Body of pancreas (tissue), 4 donors: ENCODE measurements at regions not wholly inside any gene's neighbourhood (a gene's known extent, or its start where the extent isn't known, plus 50 kb on each side); places are given as distances from the start of the nearest gene placed in this dataset.

Experiments
- ATAC-seq: fragments of 150-250 bp; one replicate; pipeline ENCODE4 v1.9.1; 2016
- DNase-seq, 4 donors: peaks; one replicate each; pipeline ENCODE4 v3.0.0-alpha.2; 2019
- H3K27ac ChIP-seq, 4 donors: fragments of 200-600 bp; sonication (generic); 1 replicate in 3 of 4; 2 replicates in 1 of 4; pipeline versions ENCODE4 v1.5.1 to v1.6.1; 2016 to 2019; ENCODE audit warnings: mild to moderate bottlenecking in 1 of 4, mixed read lengths in 1 of 4, moderate library complexity in 1 of 4
- H3K27me3 ChIP-seq, 2 donors: fragments of 200-600 bp; sonication (generic); one replicate each; pipeline ENCODE4 v1.6.0; 2016; ENCODE audit warnings: mild to moderate bottlenecking in 1 of 2
- H3K36me3 ChIP-seq, 2 donors: fragments of 200-600 bp; sonication (generic); replicated peaks in 1 of 2; 2 replicates each; pipeline ENCODE4 v1.5.1; 2016; ENCODE audit warnings: low read depth in 2 of 2; ENCODE audit not compliant: insufficient read depth in 1 of 2
- H3K4me1 ChIP-seq: fragments of 200-600 bp; sonication (generic); one replicate; pipeline ENCODE4 v1.6.0; 2016
- H3K4me3 ChIP-seq, 2 donors: fragments of 200-600 bp; sonication (generic); 1 replicate in 1 of 2; 2 replicates in 1 of 2; pipeline ENCODE4 v1.5.1; 2016 to 2019
- H3K9me3 ChIP-seq, 3 donors: fragments of 200-600 bp; sonication (generic); 1 replicate in 2 of 3; 2 replicates in 1 of 3; pipeline ENCODE4 v1.5.1; 2016
- POLR2A ChIP-seq, 3 donors: fragments of 450-650 bp; IDR thresholded peaks; one replicate each; pipeline ENCODE4 v1.6.1; 2016; ENCODE audit warnings: antibody characterized with exemption in 3 of 3, mild to moderate bottlenecking in 2 of 3
- WGBS, 2 donors: methylation state at CpG; one replicate each; pipeline ENCODE4 v1.1.5; 2017; 5-methylcytosine and 5-hydroxymethylcytosine counted together
- intact Hi-C: fragments of 100-400 bp; cut with DNase I; formaldehyde crosslinking; loops from one replicate; pipeline ENCODE4 v1.15.1; 2023
- TF ChIP-seq, protein P1 (sequence below), 7 experiments: fragments of 450-650 bp in 4 of 7; fragments of 200-600 bp in 3 of 7; sonication (generic) in 3 of 7; IDR thresholded peaks; one replicate each; pipeline ENCODE4 v1.5.1; 2016 to 2019; ENCODE audit warnings: antibody characterized with exemption in 7 of 7

DNA sequence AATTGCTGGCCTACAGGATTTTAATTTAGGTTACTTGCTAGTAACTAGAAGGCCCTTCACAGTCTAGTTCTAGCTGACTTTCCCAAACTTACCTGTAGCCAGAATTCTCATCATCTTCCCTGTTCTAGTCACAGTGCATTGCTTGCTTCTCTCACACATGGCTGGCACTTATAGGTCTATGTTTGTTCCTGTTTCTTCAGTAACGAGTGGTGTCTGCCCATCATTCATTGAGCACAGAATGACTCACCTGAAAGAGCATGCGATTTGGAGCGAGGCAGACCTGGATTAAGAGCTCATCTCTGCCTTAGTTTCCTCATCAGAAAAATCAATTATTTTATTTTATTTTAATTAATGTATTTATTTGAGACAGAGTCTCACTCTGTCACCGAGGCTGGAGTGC is 201.7 kb upstream of the ANK2 start:
- 57 to 67% methylated on average over 4 of the region's 4 CpGs for WGBS, 2 donors
- DNase-seq (no peak), ATAC-seq (no peak)
- Histone ChIP-seq H3K36me3 (no peaks in the 10 kb centered on the region), H3K27me3 (no peaks in the 10 kb centered on the region), H3K27ac (no peak overlapping the region), H3K4me3 (no peak overlapping the region), H3K9me3 (no peaks in the 10 kb centered on the region), H3K4me1 (no peaks in the 10 kb centered on the region)
- intact Hi-C loops: no loop called here
- TF ChIP-seq POLR2A (IDR thresholded peaks at IDR 0.05): no peak
- TF ChIP-seq, protein P1, sequence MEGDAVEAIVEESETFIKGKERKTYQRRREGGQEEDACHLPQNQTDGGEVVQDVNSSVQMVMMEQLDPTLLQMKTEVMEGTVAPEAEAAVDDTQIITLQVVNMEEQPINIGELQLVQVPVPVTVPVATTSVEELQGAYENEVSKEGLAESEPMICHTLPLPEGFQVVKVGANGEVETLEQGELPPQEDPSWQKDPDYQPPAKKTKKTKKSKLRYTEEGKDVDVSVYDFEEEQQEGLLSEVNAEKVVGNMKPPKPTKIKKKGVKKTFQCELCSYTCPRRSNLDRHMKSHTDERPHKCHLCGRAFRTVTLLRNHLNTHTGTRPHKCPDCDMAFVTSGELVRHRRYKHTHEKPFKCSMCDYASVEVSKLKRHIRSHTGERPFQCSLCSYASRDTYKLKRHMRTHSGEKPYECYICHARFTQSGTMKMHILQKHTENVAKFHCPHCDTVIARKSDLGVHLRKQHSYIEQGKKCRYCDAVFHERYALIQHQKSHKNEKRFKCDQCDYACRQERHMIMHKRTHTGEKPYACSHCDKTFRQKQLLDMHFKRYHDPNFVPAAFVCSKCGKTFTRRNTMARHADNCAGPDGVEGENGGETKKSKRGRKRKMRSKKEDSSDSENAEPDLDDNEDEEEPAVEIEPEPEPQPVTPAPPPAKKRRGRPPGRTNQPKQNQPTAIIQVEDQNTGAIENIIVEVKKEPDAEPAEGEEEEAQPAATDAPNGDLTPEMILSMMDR (IDR thresholded peaks at IDR 0.05): no peak

DNA sequence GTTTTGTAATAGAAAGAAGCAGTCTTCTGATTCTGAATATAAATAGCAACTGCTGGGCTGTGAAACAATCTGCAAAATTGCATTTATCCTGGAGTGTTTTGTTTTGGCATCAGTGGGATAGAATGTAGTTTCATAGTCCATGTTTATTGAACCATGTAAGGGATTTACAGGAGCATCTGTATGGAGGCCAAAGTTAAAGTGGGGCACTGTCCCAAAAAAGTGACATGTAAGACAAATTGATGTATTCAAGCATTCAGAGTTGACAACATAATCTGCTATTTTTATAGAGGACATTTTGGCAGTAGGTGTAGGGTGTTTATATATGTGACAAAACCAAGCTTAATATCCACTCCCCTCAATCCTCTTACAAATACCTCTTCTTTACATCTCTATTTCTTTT is 200.5 kb upstream of the ANK2 start:
- no peaks in the 10 kb centered on the region for H3K9me3 ChIP-seq
- DNase-seq (no peak), ATAC-seq (no peak)
- H3K27ac ChIP-seq: no peak overlapping the region
- intact Hi-C loops: no loop called here
- H3K27me3 ChIP-seq: no peaks in the 10 kb centered on the region
- no peaks in the 10 kb centered on the region for H3K36me3 ChIP-seq
- no peaks in the 10 kb centered on the region for H3K4me1 ChIP-seq
- TF ChIP-seq, protein P1 (IDR thresholded peaks at IDR 0.05): no peak
- TF ChIP-seq POLR2A (IDR thresholded peaks at IDR 0.05): no peak
- no peak overlapping the region for H3K4me3 ChIP-seq

DNA sequence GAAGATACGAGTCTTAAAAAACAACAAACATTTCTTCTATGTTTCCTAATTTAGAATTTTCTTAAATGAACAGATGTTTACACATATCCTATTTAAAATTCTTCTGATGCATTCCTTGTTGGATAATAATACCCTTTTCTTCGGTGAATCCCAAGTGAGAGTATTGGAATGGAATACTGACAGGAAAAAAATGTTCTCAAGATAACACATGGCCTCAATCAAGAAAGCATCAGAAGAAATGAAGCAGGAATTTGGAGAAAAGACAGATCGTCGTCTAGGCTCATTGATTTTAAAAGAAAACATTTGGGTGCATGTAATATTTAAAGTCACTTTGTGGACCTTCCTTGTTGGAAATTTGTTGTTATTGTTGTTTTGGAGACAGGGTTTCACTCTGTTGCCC is 196.9 kb upstream of the ANK2 start:
- intact Hi-C loops: no loop called here
- TF ChIP-seq, protein P1 (IDR thresholded peaks at IDR 0.05): no peak
- TF ChIP-seq POLR2A (IDR thresholded peaks at IDR 0.05): no peak

DNA sequence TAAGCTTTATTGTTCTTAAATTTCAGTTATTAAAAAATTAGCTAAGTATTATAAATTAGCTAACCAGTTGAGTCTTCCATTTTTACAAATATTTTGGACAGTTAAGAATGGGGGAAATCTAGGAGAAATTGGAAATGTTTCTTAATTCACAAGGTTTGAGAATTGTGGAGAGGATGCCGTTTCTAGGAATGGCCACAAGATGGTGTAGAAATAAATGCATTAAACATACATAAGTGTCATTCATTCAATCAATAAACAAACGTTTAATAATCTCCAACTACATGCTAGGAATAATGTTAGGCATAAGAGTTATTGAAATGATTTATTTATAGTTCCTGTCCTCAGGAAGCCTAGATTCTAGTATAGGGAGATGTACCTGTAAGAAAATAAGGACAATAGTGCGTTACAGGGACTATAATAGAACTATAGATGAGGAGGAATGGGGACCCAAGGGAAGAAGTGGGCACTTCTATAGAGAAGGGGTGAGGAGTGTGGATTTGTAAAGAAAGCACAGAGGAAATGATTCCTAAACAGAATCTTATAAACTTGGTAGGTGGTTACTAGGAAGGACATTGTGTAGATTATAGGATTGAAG is 195.7 kb upstream of the ANK2 start:
- intact Hi-C loops: no loop called here
- no peaks in the 10 kb centered on the region for H3K36me3 ChIP-seq

More for the DNA sequence above, 196.9 kb upstream of the ANK2 start:
- H3K4me1 ChIP-seq: no peaks in the 10 kb centered on the region
- H3K9me3 ChIP-seq: no peaks in the 10 kb centered on the region
- H3K27me3 ChIP-seq: no peaks in the 10 kb centered on the region
- no peak overlapping the region for H3K27ac ChIP-seq
- H3K36me3 ChIP-seq: no peaks in the 10 kb centered on the region
- H3K4me3 ChIP-seq: no peak overlapping the region
- ATAC-seq (no peak), DNase-seq (no peak)
- 40 to 48% methylated on average over 4 of the region's 4 CpGs for WGBS, 2 donors

DNA sequence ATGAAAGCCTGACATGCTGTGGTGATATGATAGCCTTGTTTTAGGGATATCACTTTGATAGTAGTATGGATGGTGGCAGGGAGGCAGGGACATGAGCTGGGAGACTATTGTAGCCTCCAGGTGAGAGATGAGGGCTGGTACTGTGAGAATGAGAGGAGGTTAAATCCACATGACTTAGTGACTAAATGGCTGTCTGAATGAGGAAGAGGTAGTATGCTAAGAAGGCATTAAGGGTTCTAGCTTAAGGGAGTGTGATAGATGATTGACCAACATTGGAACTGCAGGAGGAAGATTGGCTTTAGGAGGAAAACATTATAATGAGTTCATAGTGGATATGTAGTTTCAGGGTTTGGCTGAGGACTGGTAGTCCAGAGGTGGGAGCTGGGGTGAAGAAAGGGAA is 195.0 kb upstream of the ANK2 start:
- intact Hi-C loops: no loop called here
- Histone ChIP-seq H3K27me3 (no peaks in the 10 kb centered on the region), H3K36me3 (no peaks in the 10 kb centered on the region), H3K9me3 (no peaks in the 10 kb centered on the region), H3K27ac (no peak overlapping the region), H3K4me3 (no peak overlapping the region), H3K4me1 (no peaks in the 10 kb centered on the region)
- no peak for TF ChIP-seq POLR2A (IDR thresholded peaks at IDR 0.05)
- TF ChIP-seq, protein P1 (IDR thresholded peaks at IDR 0.05): no peak
- ATAC-seq: no peak
- no peak for DNase-seq

More for the DNA sequence above, 195.7 kb upstream of the ANK2 start:
- no peak for ATAC-seq
- WGBS, 2 donors: 33 to 44% methylated on average over 3 of the region's 3 CpGs
- Histone ChIP-seq H3K27ac (no peak overlapping the region), H3K4me3 (no peak overlapping the region), H3K9me3 (no peaks in the 10 kb centered on the region), H3K27me3 (no peaks in the 10 kb centered on the region), H3K4me1 (no peaks in the 10 kb centered on the region)
- DNase-seq: no peak
- TF ChIP-seq POLR2A (IDR thresholded peaks at IDR 0.05): no peak
- TF ChIP-seq, protein P1 (IDR thresholded peaks at IDR 0.05): peak in 3 of 7 experiments; percentile 20 to 25 (median 23)
